Sigmoid colon (tissue), 6 donors: ENCODE measurements at regions not wholly inside any gene's neighbourhood (a gene's known extent, or its start where the extent isn't known, plus 50 kb on each side); places are given as distances from the start of the nearest gene placed in this dataset.

Experiments used
- DNase-seq: peaks from one replicate; pipeline ENCODE4 v3.0.0-alpha.2; 2019
- H3K27ac ChIP-seq, 4 donors: fragments of 200-600 bp; sonication (generic); one replicate each; pipeline ENCODE4 v1.5.1; 2016 to 2019; ENCODE audit warnings: mild to moderate bottlenecking in 1 of 4
- H3K27me3 ChIP-seq, 3 donors: fragments of 200-600 bp; sonication (generic); one replicate each; pipeline ENCODE4 v1.5.1; 2019; ENCODE audit warnings: mild to moderate bottlenecking in 1 of 3
- H3K36me3 ChIP-seq, 4 donors: fragments of 200-600 bp; sonication (generic); one replicate each; pipeline ENCODE4 v1.5.1; 2016 to 2019
- H3K4me1 ChIP-seq, 4 donors: fragments of 200-600 bp; sonication (generic); one replicate each; pipeline ENCODE4 v1.5.1; 2017 to 2019
- H3K4me3 ChIP-seq, 4 donors: fragments of 200-600 bp; sonication (generic); one replicate each; pipeline ENCODE4 v1.5.1; 2017 to 2019; ENCODE audit warnings: mild to moderate bottlenecking in 2 of 4, moderate library complexity in 1 of 4
- H3K9me3 ChIP-seq, 4 donors: fragments of 200-600 bp in 3 of 4; sonication (generic) in 3 of 4; one replicate each; pipeline versions ENCODE4 v1.5.1 to v1.6.1; 2013 to 2019
- CTCF ChIP-seq, 4 experiments: fragments of 450-650 bp in 3 of 4; fragments of 200-600 bp in 1 of 4; IDR thresholded peaks; one replicate each; pipeline ENCODE4 v1.5.1; 2016 to 2019; ENCODE audit warnings: antibody characterized with exemption in 4 of 4, mild to moderate bottlenecking in 3 of 4, moderate library complexity in 2 of 4
- EP300 ChIP-seq, 4 donors: sonication (generic); formaldehyde crosslinking; IDR thresholded peaks; one replicate each; pipeline ENCODE4 v1.6.1; 2017; ENCODE audit warnings: antibody characterized with exemption in 4 of 4
- POLR2A ChIP-seq, 2 donors: fragments of 450-650 bp; IDR thresholded peaks; one replicate each; pipeline ENCODE4 v1.6.1; 2016; ENCODE audit warnings: antibody characterized with exemption in 2 of 2, mild to moderate bottlenecking in 2 of 2, moderate library complexity in 2 of 2
- POLR2AphosphoS5 ChIP-seq, 4 donors: sonication (generic); formaldehyde crosslinking; IDR thresholded peaks; one replicate each; pipeline ENCODE4 v1.6.1; 2017; ENCODE audit warnings: antibody characterized with exemption in 4 of 4
- WGBS, 2 donors: extraction: QIAGEN DNeasy Blood & Tissue Kit; methylation state at CpG; one replicate each; pipeline ENCODE4 v1.1.7; 2013; 5-methylcytosine and 5-hydroxymethylcytosine counted together
- intact Hi-C: fragments of 100-400 bp; cut with DNase I; formaldehyde crosslinking; loops from one replicate; pipeline ENCODE4 v1.15.1; 2023
- donor health status: healthy with polysubstance abuse.
- donor health status: healthy.

- H3K4me3 ChIP-seq = no peak overlapping the region
- no peaks in the 10 kb centered on the region for H3K4me1 ChIP-seq
These were observed 937.2 kb upstream of the TYRP1 start for GRCh38 chr9:11755951-11756350.

GRCh38 chr9:11757408-11757807, 935.8 kb upstream of the TYRP1 start:
- intact Hi-C loops = no loop called here
- WGBS, 2 donors = 86 to 91% methylated on average over 3 of the region's 3 CpGs
- no peak for TF ChIP-seq EP300 (IDR thresholded peaks at IDR 0.05)
- no peak for TF ChIP-seq POLR2A (IDR thresholded peaks at IDR 0.05)
- no peak for TF ChIP-seq POLR2AphosphoS5 (IDR thresholded peaks at IDR 0.05)
- no peak for TF ChIP-seq CTCF (IDR thresholded peaks at IDR 0.05)
- H3K9me3 ChIP-seq = no peaks in the 10 kb centered on the region
- no peaks in the 10 kb centered on the region for H3K36me3 ChIP-seq
- no peak overlapping the region for H3K4me3 ChIP-seq
- no peak for DNase-seq
- H3K27ac ChIP-seq = no peak overlapping the region
- H3K4me1 ChIP-seq = no peaks in the 10 kb centered on the region
- H3K27me3 ChIP-seq = no peaks in the 10 kb centered on the region

More at GRCh38 chr9:11755951-11756350, 937.2 kb upstream of the TYRP1 start:
- TF ChIP-seq POLR2AphosphoS5 (IDR thresholded peaks at IDR 0.05) = no peak
- TF ChIP-seq POLR2A (IDR thresholded peaks at IDR 0.05) = no peak
- TF ChIP-seq CTCF (IDR thresholded peaks at IDR 0.05) = no peak
- TF ChIP-seq EP300 (IDR thresholded peaks at IDR 0.05) = no peak
- H3K9me3 ChIP-seq = no peaks in the 10 kb centered on the region
- no peaks in the 10 kb centered on the region for H3K27me3 ChIP-seq
- DNase-seq = no peak
- intact Hi-C loops = no loop called here
- no peaks in the 10 kb centered on the region for H3K36me3 ChIP-seq
- no peak overlapping the region for H3K27ac ChIP-seq

GRCh38 chr9:11758016-11758415, 935.2 kb upstream of the TYRP1 start:
- intact Hi-C loops = no loop called here
- no peaks in the 10 kb centered on the region for H3K4me1 ChIP-seq
- no peak overlapping the region for H3K27ac ChIP-seq
- no peaks in the 10 kb centered on the region for H3K9me3 ChIP-seq
- 87 to 91% methylated on average over 3 of the region's 3 CpGs for WGBS, 2 donors
- no peaks in the 10 kb centered on the region for H3K27me3 ChIP-seq
- H3K4me3 ChIP-seq = no peak overlapping the region
- H3K36me3 ChIP-seq = no peaks in the 10 kb centered on the region
- DNase-seq = no peak
- TF ChIP-seq EP300 (IDR thresholded peaks at IDR 0.05) (no peak), POLR2AphosphoS5 (IDR thresholded peaks at IDR 0.05) (no peak), POLR2A (IDR thresholded peaks at IDR 0.05) (no peak), CTCF (IDR thresholded peaks at IDR 0.05) (no peak)

GRCh38 chr9:11779971-11780370, 913.2 kb upstream of the TYRP1 start:
- H3K36me3 ChIP-seq = no peaks in the 10 kb centered on the region
- DNase-seq = no peak
- no peak overlapping the region for H3K4me3 ChIP-seq
- WGBS, 2 donors = 80 to 85% methylated on average over 4 of the region's 4 CpGs
- no peak overlapping the region for H3K27ac ChIP-seq
- H3K9me3 ChIP-seq = no peaks in the 10 kb centered on the region
- no peak for TF ChIP-seq EP300 (IDR thresholded peaks at IDR 0.05)
- no peak for TF ChIP-seq POLR2AphosphoS5 (IDR thresholded peaks at IDR 0.05)
- no peak for TF ChIP-seq POLR2A (IDR thresholded peaks at IDR 0.05)
- no peak for TF ChIP-seq CTCF (IDR thresholded peaks at IDR 0.05)
- H3K4me1 ChIP-seq = no peaks in the 10 kb centered on the region
- no peaks in the 10 kb centered on the region for H3K27me3 ChIP-seq
- intact Hi-C loops = no loop called here

- no peaks in the 10 kb centered on the region for H3K36me3 ChIP-seq
- no peak overlapping the region for H3K27ac ChIP-seq
- no peaks in the 10 kb centered on the region for H3K27me3 ChIP-seq
- no peak for DNase-seq
- 81 to 89% methylated on average over 1 of the region's 1 CpG for WGBS, 2 donors
- TF ChIP-seq POLR2AphosphoS5 (IDR thresholded peaks at IDR 0.05) (no peak), EP300 (IDR thresholded peaks at IDR 0.05) (no peak)
- no peak overlapping the region for H3K4me3 ChIP-seq
- no peaks in the 10 kb centered on the region for H3K4me1 ChIP-seq
- H3K9me3 ChIP-seq = peaks cover 0 to 3% (median 0%) of the 10 kb centered on the region in 4 donors
- intact Hi-C loops = no loop called here
These were observed 900.3 kb upstream of the TYRP1 start for GRCh38 chr9:11792870-11793269.
